ENCODE measurements at regions not wholly inside any gene's neighbourhood (a gene's known extent, or its start where the extent isn't known, plus 50 kb on each side); places are given as distances from the start of the nearest gene placed in this dataset.

GRCh38 chr15:100787567-100788417 lies 91.8 kb upstream of the ALDH1A3 start:
- whole genome bisulfite sequencing, 2 donors: 64% methylated on average over 17 of the region's 17 CpGs
- H3K36me3 ChIP-seq (ENCODE audit: control insufficient read depth in 2 of 2, insufficient read depth in 2 of 2, low read length in 1 of 2): no peaks in the 10 kb centered on the region
- H3K9me3 ChIP-seq (ENCODE audit: control insufficient read depth in 2 of 2, insufficient read depth in 1 of 2, low read depth in 1 of 2, low read length in 1 of 2): no peaks in the 10 kb centered on the region
- no peaks in the 10 kb centered on the region for H3K27me3 ChIP-seq (ENCODE audit: control insufficient read depth in 1 of 2, insufficient read depth in 2 of 2, low read length in 2 of 2)
- H3K27ac ChIP-seq (ENCODE audit: low read depth in 2 of 2, low read length in 1 of 2): no peak overlapping the region
- no peak overlapping the region for H3K4me3 ChIP-seq (ENCODE audit: low read depth in 1 of 2, low read length in 2 of 2)
- no peaks in the 10 kb centered on the region for H3K4me1 ChIP-seq (ENCODE audit: control insufficient read depth in 2 of 2, insufficient read depth in 2 of 2, low read length in 1 of 2)

GRCh38 chr15:100788418-100789105 lies 91.1 kb upstream of the ALDH1A3 start:
- Histone ChIP-seq H3K4me1 (ENCODE audit: control insufficient read depth in 2 of 2, insufficient read depth in 2 of 2, low read length in 1 of 2) (no peaks in the 10 kb centered on the region), H3K36me3 (ENCODE audit: control insufficient read depth in 2 of 2, insufficient read depth in 2 of 2, low read length in 1 of 2) (no peaks in the 10 kb centered on the region), H3K27ac (ENCODE audit: low read depth in 2 of 2, low read length in 1 of 2) (no peak overlapping the region), H3K4me3 (ENCODE audit: low read depth in 1 of 2, low read length in 2 of 2) (no peak overlapping the region), H3K27me3 (ENCODE audit: control insufficient read depth in 1 of 2, insufficient read depth in 2 of 2, low read length in 2 of 2) (no peaks in the 10 kb centered on the region), H3K9me3 (ENCODE audit: control insufficient read depth in 2 of 2, insufficient read depth in 1 of 2, low read depth in 1 of 2, low read length in 1 of 2) (no peaks in the 10 kb centered on the region)
- WGBS, 2 donors: 89% methylated on average over 7 of the region's 7 CpGs

- Histone ChIP-seq H3K4me1 (ENCODE audit: control insufficient read depth in 2 of 2, insufficient read depth in 2 of 2, low read length in 1 of 2) (no peaks in the 10 kb centered on the region), H3K36me3 (ENCODE audit: control insufficient read depth in 2 of 2, insufficient read depth in 2 of 2, low read length in 1 of 2) (no peaks in the 10 kb centered on the region), H3K4me3 (ENCODE audit: low read depth in 1 of 2, low read length in 2 of 2) (no peak overlapping the region), H3K9me3 (ENCODE audit: control insufficient read depth in 2 of 2, insufficient read depth in 1 of 2, low read depth in 1 of 2, low read length in 1 of 2) (peaks cover 0 to 4% of the 10 kb centered on the region in 2 donors), H3K27ac (ENCODE audit: low read depth in 2 of 2, low read length in 1 of 2) (no peak overlapping the region), H3K27me3 (ENCODE audit: control insufficient read depth in 1 of 2, insufficient read depth in 2 of 2, low read length in 2 of 2) (no peaks in the 10 kb centered on the region)
- 85 to 92% methylated on average over 8 of the region's 8 CpGs for WGBS, 2 donors
These were observed 88.8 kb upstream of the ALDH1A3 start for GRCh38 chr15:100790786-100791265.

- no peaks in the 10 kb centered on the region for H3K36me3 ChIP-seq (ENCODE audit: control insufficient read depth in 2 of 2, insufficient read depth in 2 of 2, low read length in 1 of 2)
- 68 to 83% methylated on average over 3 of the region's 3 CpGs for WGBS, 2 donors
- no peaks in the 10 kb centered on the region for H3K4me1 ChIP-seq (ENCODE audit: control insufficient read depth in 2 of 2, insufficient read depth in 2 of 2, low read length in 1 of 2)
- H3K27me3 ChIP-seq (ENCODE audit: control insufficient read depth in 1 of 2, insufficient read depth in 2 of 2, low read length in 2 of 2): no peaks in the 10 kb centered on the region
- H3K9me3 ChIP-seq (ENCODE audit: control insufficient read depth in 2 of 2, insufficient read depth in 1 of 2, low read depth in 1 of 2, low read length in 1 of 2): peaks cover 0 to 4% of the 10 kb centered on the region in 2 donors
- H3K4me3 ChIP-seq (ENCODE audit: low read depth in 1 of 2, low read length in 2 of 2): no peak overlapping the region
- no peak overlapping the region for H3K27ac ChIP-seq (ENCODE audit: low read depth in 2 of 2, low read length in 1 of 2)
These were observed 85.6 kb upstream of the ALDH1A3 start for GRCh38 chr15:100794008-100794407.

GRCh38 chr15:100801256-100801900 lies 78.3 kb upstream of the ALDH1A3 start:
- Histone ChIP-seq H3K27me3 (ENCODE audit: control insufficient read depth in 1 of 2, insufficient read depth in 2 of 2, low read length in 2 of 2) (no peaks in the 10 kb centered on the region), H3K4me3 (ENCODE audit: low read depth in 1 of 2, low read length in 2 of 2) (no peak overlapping the region), H3K27ac (ENCODE audit: low read depth in 2 of 2, low read length in 1 of 2) (no peak overlapping the region), H3K36me3 (ENCODE audit: control insufficient read depth in 2 of 2, insufficient read depth in 2 of 2, low read length in 1 of 2) (no peaks in the 10 kb centered on the region), H3K9me3 (ENCODE audit: control insufficient read depth in 2 of 2, insufficient read depth in 1 of 2, low read depth in 1 of 2, low read length in 1 of 2) (no peaks in the 10 kb centered on the region), H3K4me1 (ENCODE audit: control insufficient read depth in 2 of 2, insufficient read depth in 2 of 2, low read length in 1 of 2) (no peaks in the 10 kb centered on the region)
- whole genome bisulfite sequencing, 2 donors: 85 to 88% methylated on average over 17 of the region's 17 CpGs

DNA sequence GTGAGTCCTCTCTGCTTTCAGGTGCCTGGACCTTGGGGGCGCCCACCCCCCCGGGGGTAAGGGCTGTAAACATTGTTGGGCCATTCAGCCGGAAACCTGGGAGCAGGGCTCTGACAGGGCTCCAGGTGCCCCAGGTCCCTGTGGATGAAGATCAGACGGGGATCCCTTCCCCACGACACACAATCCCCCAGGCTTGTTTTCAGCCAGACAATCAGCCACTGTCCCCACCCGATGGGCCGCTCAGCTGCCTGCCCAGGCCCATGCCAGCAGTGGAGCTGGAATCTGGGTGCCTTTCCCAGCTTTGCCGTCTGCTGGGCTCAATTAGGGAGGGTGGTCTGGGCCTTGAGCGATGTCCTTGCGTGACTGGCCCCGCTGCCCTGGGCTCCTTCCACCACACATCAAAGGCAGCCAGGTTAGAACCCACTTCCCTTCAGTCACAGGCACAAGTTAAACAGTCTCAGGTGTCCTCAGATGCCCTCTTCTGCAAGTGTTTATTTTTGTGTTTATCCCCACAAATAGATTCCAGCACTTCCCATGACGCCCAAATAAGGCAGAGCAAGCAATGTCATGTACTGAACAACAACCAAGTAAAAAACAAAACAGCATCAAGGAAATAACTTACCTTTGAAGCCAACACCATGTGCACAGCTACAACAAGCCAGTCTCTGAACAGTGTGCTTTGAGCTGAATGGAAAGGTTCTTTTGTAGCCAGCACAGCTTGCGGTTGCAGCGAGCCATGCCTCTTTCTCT lies 77.0 kb upstream of the ALDH1A3 start:
- Histone ChIP-seq H3K4me3 (ENCODE audit: low read depth in 1 of 2, low read length in 2 of 2) (no peak overlapping the region), H3K4me1 (ENCODE audit: control insufficient read depth in 2 of 2, insufficient read depth in 2 of 2, low read length in 1 of 2) (no peaks in the 10 kb centered on the region), H3K9me3 (ENCODE audit: control insufficient read depth in 2 of 2, insufficient read depth in 1 of 2, low read depth in 1 of 2, low read length in 1 of 2) (peaks cover 0 to 2% of the 10 kb centered on the region in 2 donors), H3K27ac (ENCODE audit: low read depth in 2 of 2, low read length in 1 of 2) (no peak overlapping the region), H3K36me3 (ENCODE audit: control insufficient read depth in 2 of 2, insufficient read depth in 2 of 2, low read length in 1 of 2) (no peaks in the 10 kb centered on the region), H3K27me3 (ENCODE audit: control insufficient read depth in 1 of 2, insufficient read depth in 2 of 2, low read length in 2 of 2) (no peaks in the 10 kb centered on the region)
- WGBS, 2 donors: 83 to 85% methylated on average over 14 of the region's 14 CpGs

DNA sequence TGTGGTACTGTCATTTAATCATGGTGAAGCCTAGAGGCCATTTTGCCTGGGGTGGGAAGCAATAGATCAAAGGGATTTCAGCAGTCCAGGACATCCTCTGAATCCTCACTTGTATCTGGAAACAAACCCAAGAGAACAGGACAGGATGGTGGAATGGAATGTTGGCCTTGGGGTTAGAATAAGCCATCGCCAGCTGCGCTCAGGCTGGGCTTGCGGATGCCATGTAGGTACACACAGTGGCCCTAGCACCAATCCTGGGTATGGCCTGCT lies 76.5 kb upstream of the ALDH1A3 start:
- WGBS, 2 donors: 98% methylated on average over 3 of the region's 3 CpGs
- Histone ChIP-seq H3K9me3 (ENCODE audit: control insufficient read depth in 2 of 2, insufficient read depth in 1 of 2, low read depth in 1 of 2, low read length in 1 of 2) (peaks cover 0 to 7% of the 10 kb centered on the region in 2 donors), H3K36me3 (ENCODE audit: control insufficient read depth in 2 of 2, insufficient read depth in 2 of 2, low read length in 1 of 2) (no peaks in the 10 kb centered on the region), H3K27me3 (ENCODE audit: control insufficient read depth in 1 of 2, insufficient read depth in 2 of 2, low read length in 2 of 2) (no peaks in the 10 kb centered on the region), H3K4me1 (ENCODE audit: control insufficient read depth in 2 of 2, insufficient read depth in 2 of 2, low read length in 1 of 2) (no peaks in the 10 kb centered on the region), H3K4me3 (ENCODE audit: low read depth in 1 of 2, low read length in 2 of 2) (no peak overlapping the region), H3K27ac (ENCODE audit: low read depth in 2 of 2, low read length in 1 of 2) (no peak overlapping the region)

GRCh38 chr15:100806157-100806556 lies 73.5 kb upstream of the ALDH1A3 start:
- Histone ChIP-seq H3K27ac (ENCODE audit: low read depth in 2 of 2, low read length in 1 of 2) (no peak overlapping the region), H3K4me3 (ENCODE audit: low read depth in 1 of 2, low read length in 2 of 2) (no peak overlapping the region), H3K4me1 (ENCODE audit: control insufficient read depth in 2 of 2, insufficient read depth in 2 of 2, low read length in 1 of 2) (no peaks in the 10 kb centered on the region), H3K36me3 (ENCODE audit: control insufficient read depth in 2 of 2, insufficient read depth in 2 of 2, low read length in 1 of 2) (no peaks in the 10 kb centered on the region), H3K9me3 (ENCODE audit: control insufficient read depth in 2 of 2, insufficient read depth in 1 of 2, low read depth in 1 of 2, low read length in 1 of 2) (peaks cover 0 to 10% of the 10 kb centered on the region in 2 donors), H3K27me3 (ENCODE audit: control insufficient read depth in 1 of 2, insufficient read depth in 2 of 2, low read length in 2 of 2) (no peaks in the 10 kb centered on the region)
- WGBS, 2 donors: 74 to 78% methylated on average over 1 of the region's 1 CpG

- Histone ChIP-seq H3K36me3 (ENCODE audit: control insufficient read depth in 2 of 2, insufficient read depth in 2 of 2, low read length in 1 of 2) (no peaks in the 10 kb centered on the region), H3K27me3 (ENCODE audit: control insufficient read depth in 1 of 2, insufficient read depth in 2 of 2, low read length in 2 of 2) (no peaks in the 10 kb centered on the region), H3K9me3 (ENCODE audit: control insufficient read depth in 2 of 2, insufficient read depth in 1 of 2, low read depth in 1 of 2, low read length in 1 of 2) (peaks cover 0 to 10% of the 10 kb centered on the region in 2 donors), H3K4me1 (ENCODE audit: control insufficient read depth in 2 of 2, insufficient read depth in 2 of 2, low read length in 1 of 2) (no peaks in the 10 kb centered on the region), H3K4me3 (ENCODE audit: low read depth in 1 of 2, low read length in 2 of 2) (no peak overlapping the region), H3K27ac (ENCODE audit: low read depth in 2 of 2, low read length in 1 of 2) (no peak overlapping the region)
- WGBS, 2 donors: 65 to 75% methylated on average over 3 of the region's 3 CpGs
These were observed 72.6 kb upstream of the ALDH1A3 start for GRCh38 chr15:100807028-100807427.

Measured in esophagus (tissue), 2 donors.